GM12878 (cell line): ENCODE measurements at regions not wholly inside any gene's neighbourhood (a gene's known extent, or its start where the extent isn't known, plus 50 kb on each side); places are given as distances from the start of the nearest gene placed in this dataset.

Experiments used
- BHLHE40 ChIP-seq, 2 experiments: fragments of 450-650 bp in 1 of 2; IDR thresholded peaks; 2 replicates each; pipeline ENCODE4 v1.6.1; 2011 to 2017; ENCODE audit warnings: low read depth in 2 of 2, borderline replicate concordance in 1 of 2, improper control_type of control experiment in 1 of 2, low read length in 1 of 2, mild to moderate bottlenecking in 1 of 2
- GATAD2B ChIP-seq: fragments of 450-650 bp; conservative IDR thresholded peaks from 2 replicates; pipeline ENCODE4 v1.6.1; 2017; ENCODE audit warnings: low read depth, mild to moderate bottlenecking, moderate library complexity
- WRNIP1 ChIP-seq: IDR thresholded peaks from 2 replicates; pipeline ENCODE4 v1.6.1; 2011; ENCODE audit warnings: low read depth, low read length, improper control_type of control experiment, borderline replicate concordance
- TF ChIP-seq, protein P1 (sequence below): IDR thresholded peaks from 2 replicates; pipeline ENCODE4 v1.6.1; 2011; ENCODE audit warnings: low read depth, mild to moderate bottlenecking, low read length, moderate library complexity, borderline replicate concordance; ENCODE audit errors: extremely low read depth
- TF ChIP-seq, protein P2 (sequence below): fragments of 450-650 bp; IDR thresholded peaks from 2 replicates; pipeline ENCODE4 v1.6.1; 2014; ENCODE audit warnings: mild to moderate bottlenecking
- TF ChIP-seq, protein P3 (sequence below): fragments of 450-650 bp; IDR thresholded peaks from 2 replicates; pipeline ENCODE4 v1.6.1; 2016; ENCODE audit warnings: mild to moderate bottlenecking, moderate library complexity, borderline replicate concordance

DNA sequence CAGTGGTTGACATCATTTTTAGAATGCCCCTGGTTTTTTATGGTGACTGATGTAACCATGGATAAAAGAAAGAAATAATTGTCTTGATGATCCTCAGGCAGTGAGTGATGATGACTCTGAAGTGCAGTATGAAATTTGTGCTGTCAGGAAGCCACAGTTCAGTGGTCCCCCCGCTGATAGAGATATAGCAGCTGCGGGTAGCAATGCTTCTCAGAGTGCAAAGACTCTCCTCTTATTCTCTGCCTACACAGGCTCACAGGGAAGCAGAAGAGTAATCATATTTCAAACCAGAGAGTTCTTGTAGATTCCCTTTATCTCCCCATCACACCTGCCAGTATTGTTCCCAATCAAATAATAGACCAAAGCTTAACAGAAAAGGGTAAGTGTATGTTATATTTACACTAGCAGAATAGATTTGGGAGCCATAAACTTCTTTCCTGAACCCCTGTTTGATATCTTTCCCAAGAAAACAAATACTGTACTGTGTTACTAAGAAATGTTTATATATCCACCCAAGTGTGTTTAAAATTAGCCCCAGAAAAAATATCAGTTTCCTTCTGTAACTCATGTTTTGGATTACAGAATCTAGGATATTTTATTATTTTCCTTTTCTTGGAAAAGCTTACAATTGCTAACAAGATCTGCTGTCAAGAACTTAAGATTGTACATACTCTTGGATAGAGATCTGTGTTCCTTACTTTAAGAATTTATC is 1817.4 kb upstream of the FLRT2 start (continued):
- TF ChIP-seq, protein P1, sequence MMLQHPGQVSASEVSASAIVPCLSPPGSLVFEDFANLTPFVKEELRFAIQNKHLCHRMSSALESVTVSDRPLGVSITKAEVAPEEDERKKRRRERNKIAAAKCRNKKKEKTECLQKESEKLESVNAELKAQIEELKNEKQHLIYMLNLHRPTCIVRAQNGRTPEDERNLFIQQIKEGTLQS, result no peak
- no peak for TF ChIP-seq GATAD2B
- TF ChIP-seq BHLHE40 (IDR thresholded peaks at IDR 0.05; ENCODE audit: borderline replicate concordance in 1 of 2, low read depth in 2 of 2, low read length in 1 of 2), result no peak
- TF ChIP-seq, protein P2, sequence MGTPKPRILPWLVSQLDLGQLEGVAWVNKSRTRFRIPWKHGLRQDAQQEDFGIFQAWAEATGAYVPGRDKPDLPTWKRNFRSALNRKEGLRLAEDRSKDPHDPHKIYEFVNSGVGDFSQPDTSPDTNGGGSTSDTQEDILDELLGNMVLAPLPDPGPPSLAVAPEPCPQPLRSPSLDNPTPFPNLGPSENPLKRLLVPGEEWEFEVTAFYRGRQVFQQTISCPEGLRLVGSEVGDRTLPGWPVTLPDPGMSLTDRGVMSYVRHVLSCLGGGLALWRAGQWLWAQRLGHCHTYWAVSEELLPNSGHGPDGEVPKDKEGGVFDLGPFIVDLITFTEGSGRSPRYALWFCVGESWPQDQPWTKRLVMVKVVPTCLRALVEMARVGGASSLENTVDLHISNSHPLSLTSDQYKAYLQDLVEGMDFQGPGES, result no peak
- TF ChIP-seq, protein P3, sequence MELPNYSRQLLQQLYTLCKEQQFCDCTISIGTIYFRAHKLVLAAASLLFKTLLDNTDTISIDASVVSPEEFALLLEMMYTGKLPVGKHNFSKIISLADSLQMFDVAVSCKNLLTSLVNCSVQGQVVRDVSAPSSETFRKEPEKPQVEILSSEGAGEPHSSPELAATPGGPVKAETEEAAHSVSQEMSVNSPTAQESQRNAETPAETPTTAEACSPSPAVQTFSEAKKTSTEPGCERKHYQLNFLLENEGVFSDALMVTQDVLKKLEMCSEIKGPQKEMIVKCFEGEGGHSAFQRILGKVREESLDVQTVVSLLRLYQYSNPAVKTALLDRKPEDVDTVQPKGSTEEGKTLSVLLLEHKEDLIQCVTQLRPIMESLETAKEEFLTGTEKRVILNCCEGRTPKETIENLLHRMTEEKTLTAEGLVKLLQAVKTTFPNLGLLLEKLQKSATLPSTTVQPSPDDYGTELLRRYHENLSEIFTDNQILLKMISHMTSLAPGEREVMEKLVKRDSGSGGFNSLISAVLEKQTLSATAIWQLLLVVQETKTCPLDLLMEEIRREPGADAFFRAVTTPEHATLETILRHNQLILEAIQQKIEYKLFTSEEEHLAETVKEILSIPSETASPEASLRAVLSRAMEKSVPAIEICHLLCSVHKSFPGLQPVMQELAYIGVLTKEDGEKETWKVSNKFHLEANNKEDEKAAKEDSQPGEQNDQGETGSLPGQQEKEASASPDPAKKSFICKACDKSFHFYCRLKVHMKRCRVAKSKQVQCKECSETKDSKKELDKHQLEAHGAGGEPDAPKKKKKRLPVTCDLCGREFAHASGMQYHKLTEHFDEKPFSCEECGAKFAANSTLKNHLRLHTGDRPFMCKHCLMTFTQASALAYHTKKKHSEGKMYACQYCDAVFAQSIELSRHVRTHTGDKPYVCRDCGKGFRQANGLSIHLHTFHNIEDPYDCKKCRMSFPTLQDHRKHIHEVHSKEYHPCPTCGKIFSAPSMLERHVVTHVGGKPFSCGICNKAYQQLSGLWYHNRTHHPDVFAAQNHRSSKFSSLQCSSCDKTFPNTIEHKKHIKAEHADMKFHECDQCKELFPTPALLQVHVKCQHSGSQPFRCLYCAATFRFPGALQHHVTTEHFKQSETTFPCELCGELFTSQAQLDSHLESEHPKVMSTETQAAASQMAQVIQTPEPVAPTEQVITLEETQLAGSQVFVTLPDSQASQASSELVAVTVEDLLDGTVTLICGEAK, result no peak
- no peak for TF ChIP-seq WRNIP1
- TF ChIP-seq, all 136 proteins: peak for 0
